Suprapubic skin (tissue), 3 donors: ENCODE measurements at regions not wholly inside any gene's neighbourhood (a gene's known extent, or its start where the extent isn't known, plus 50 kb on each side); places are given as distances from the start of the nearest gene placed in this dataset.

ENCODE experiments used
- CTCF ChIP-seq, 2 donors: fragments of 200-600 bp in 1 of 2; fragments of 450-650 bp in 1 of 2; sonication (generic) in 1 of 2; IDR thresholded peaks; one replicate each; pipeline ENCODE4 v1.5.1; 2016 to 2019; ENCODE audit warnings: antibody characterized with exemption in 2 of 2, mild to moderate bottlenecking in 1 of 2, moderate library complexity in 1 of 2
- POLR2AphosphoS5 ChIP-seq, 3 donors: sonication (generic); formaldehyde crosslinking; IDR thresholded peaks; one replicate each; pipeline ENCODE4 v1.6.1; 2017; ENCODE audit warnings: antibody characterized with exemption in 3 of 3

GRCh38 chr3:8357859-8358258 lies 143.8 kb upstream of the LMCD1 start:
- TF ChIP-seq CTCF (IDR thresholded peaks at IDR 0.05): no peak
- no peak for TF ChIP-seq POLR2AphosphoS5 (IDR thresholded peaks at IDR 0.05)
